Activated naive CD8-positive, alpha-beta T cell (primary cell): ENCODE measurements at regions not wholly inside any gene's neighbourhood (a gene's known extent, or its start where the extent isn't known, plus 50 kb on each side); places are given as distances from the start of the nearest gene placed in this dataset.
"Not testable (repeated sequence)": the region's sequence is repeated elsewhere in the genome, so short reads cannot be mapped to it uniquely, and the experiment has no call there.

Experiments used
- H3K27ac Mint-ChIP-seq: one replicate; pipeline ENCODE4 v1.8.0; 2021; ENCODE audit warnings: mixed read lengths
- H3K27me3 Mint-ChIP-seq: one replicate; pipeline ENCODE4 v1.8.0; 2021; ENCODE audit warnings: mixed read lengths
- H3K36me3 Mint-ChIP-seq: one replicate; pipeline ENCODE4 v1.8.0; 2021; ENCODE audit warnings: mixed read lengths
- H3K4me1 Mint-ChIP-seq: one replicate; pipeline ENCODE4 v1.8.0; 2021; ENCODE audit warnings: low read depth, mixed read lengths
- H3K4me3 Mint-ChIP-seq: one replicate; pipeline ENCODE4 v1.8.0; 2021; ENCODE audit warnings: mild to moderate bottlenecking, mixed read lengths
- H3K9me3 Mint-ChIP-seq: one replicate; pipeline ENCODE4 v1.8.0; 2021; ENCODE audit warnings: low read depth, mixed read lengths

DNA sequence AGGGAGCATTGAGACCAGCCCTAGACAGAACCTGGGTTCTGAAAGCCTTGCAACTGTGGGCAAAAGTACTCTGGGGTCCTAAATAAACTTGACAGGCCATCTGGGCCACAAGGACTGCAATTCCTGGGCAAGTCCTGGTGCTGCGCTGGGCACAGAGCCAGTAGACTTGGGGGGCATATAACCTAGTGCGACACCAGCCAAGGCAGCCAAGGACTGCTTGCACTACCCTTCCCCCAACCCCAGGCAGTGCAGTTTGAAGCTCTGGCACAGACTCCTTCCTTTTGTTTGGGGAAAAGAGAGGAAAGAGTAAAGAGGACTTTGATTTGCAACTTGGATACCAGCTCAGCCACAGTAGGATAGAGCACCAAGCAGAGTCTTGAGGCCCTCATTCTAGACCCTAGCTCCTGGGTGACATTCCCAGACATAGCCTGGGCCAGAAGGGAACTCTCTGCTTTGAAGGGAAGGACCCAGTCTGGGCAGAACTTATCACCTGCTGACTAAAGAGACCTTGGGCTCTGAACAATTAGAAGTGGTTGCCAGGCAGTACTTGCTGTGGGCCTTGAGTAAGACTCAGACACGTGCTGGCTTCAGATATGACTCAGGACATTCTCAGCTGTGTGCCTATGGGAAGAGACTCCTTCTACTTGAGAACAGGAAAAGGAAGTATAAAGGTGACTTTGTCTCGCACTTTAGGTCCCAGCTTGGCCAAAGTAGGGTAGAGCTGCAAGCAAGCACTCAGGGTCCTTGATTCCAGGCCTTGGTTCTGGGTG lies 522.8 kb downstream of the GLUD2 start:
- no peaks in the 10 kb centered on the region for H3K4me1 Mint-ChIP-seq
- no peaks in the 10 kb centered on the region for H3K27me3 Mint-ChIP-seq
- H3K9me3 Mint-ChIP-seq: no peaks in the 10 kb centered on the region
- no peak overlapping the region for H3K27ac Mint-ChIP-seq
- H3K36me3 Mint-ChIP-seq: no peaks in the 10 kb centered on the region
- no peak overlapping the region for H3K4me3 Mint-ChIP-seq

DNA sequence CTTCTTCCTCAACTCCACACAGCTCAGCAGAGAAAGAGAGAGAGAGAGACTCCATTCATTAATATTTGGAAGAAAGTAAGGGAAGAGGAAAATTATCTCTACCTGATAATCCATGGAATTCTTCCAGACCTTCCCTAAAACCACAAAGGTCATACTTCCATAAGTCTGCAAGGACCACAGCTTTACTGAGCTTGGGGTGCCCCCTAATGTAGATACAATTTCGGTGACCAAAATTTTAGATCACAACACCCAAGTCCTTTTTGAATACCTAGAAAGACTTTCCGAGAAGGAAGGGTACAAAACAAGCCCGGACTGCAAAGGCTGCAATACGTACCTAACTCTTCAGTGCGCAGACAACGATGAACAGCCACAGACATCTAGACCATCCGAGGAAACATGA lies 523.9 kb downstream of the GLUD2 start:
- Mint-ChIP-seq H3K27ac (no peak overlapping the region), H3K36me3 (no peaks in the 10 kb centered on the region), H3K4me1 (no peaks in the 10 kb centered on the region), H3K27me3 (no peaks in the 10 kb centered on the region), H3K4me3 (no peak overlapping the region), H3K9me3 (no peaks in the 10 kb centered on the region)

DNA sequence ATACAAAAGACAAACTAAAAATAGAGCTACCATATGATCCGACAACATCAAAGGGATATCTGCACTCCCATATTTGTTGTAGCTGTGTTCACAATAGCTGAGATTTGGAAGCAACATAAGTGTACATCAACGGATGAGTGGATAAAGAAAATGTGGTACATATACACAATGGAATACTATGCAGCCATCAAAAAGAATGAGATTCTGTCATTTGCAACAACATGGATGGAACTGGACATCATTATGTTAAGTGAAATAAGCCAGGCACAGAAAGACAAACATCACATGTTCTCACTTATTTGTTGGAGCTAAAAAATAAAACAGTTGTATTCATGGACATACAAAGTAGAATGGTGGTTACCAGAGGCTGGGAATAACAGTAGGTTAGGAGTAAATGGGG lies 527.0 kb downstream of the GLUD2 start:
- not testable (repeated sequence) for H3K27me3 Mint-ChIP-seq, H3K4me1 Mint-ChIP-seq, H3K27ac Mint-ChIP-seq, H3K36me3 Mint-ChIP-seq, H3K4me3 Mint-ChIP-seq, H3K9me3 Mint-ChIP-seq

DNA sequence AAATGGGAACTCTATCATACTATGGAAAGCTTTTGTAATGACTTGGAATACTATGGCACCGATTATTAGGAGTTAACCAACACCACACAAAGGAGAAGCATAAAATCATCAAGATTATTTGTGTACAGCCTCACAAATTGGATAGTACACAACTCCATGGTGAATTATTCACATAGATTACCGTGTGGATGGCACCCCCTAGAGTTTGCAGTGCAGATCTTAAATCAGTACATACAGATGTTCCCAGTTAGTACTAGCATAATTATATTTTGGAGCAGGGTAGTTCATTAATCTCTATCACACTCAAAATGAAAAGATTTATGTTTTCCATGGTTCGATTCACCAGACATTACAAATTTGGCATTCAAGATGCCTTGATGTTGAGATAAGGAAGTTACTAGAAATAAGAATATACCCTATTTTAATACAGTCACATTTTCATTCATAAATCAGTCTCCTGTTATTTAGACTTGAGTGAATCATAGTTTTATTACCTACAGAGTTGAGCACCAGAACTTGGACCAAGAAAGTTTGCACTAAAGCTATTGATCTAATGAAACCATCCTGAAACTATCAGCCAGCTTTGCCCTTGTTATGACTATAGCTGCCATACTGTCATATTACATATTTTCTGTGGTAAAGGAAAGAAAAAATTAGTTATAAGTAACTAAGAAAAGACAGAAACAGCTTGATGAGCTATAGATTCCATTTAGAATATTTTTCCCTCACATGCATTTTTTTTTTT lies 531.8 kb downstream of the GLUD2 start:
- Mint-ChIP-seq H3K9me3 (no peaks in the 10 kb centered on the region), H3K36me3 (no peaks in the 10 kb centered on the region), H3K27me3 (no peaks in the 10 kb centered on the region), H3K4me1 (no peaks in the 10 kb centered on the region), H3K27ac (peak overlapping the region; percentile 61), H3K4me3 (no peak overlapping the region)

DNA sequence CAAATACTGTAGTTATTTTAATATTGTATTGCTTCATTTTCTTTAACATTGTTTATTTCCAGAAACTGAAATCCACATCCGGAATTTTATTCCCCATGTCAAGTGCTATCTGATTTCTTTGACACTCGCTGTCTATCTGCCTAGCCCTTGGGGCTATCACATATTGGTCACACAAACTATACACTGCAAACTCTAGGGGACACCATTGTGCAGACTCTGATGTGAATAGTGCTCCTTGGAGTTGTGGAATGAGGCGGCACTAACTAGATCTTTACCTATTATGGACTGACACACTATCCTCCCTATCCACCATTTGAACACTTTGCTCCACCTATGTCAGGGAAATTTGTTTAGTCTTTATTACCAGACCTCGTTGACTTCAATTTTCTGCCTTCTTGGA lies 534.5 kb downstream of the GLUD2 start:
- Mint-ChIP-seq H3K36me3 (no peaks in the 10 kb centered on the region), H3K4me3 (no peak overlapping the region), H3K4me1 (no peaks in the 10 kb centered on the region), H3K27me3 (no peaks in the 10 kb centered on the region), H3K9me3 (no peaks in the 10 kb centered on the region), H3K27ac (no peak overlapping the region)

DNA sequence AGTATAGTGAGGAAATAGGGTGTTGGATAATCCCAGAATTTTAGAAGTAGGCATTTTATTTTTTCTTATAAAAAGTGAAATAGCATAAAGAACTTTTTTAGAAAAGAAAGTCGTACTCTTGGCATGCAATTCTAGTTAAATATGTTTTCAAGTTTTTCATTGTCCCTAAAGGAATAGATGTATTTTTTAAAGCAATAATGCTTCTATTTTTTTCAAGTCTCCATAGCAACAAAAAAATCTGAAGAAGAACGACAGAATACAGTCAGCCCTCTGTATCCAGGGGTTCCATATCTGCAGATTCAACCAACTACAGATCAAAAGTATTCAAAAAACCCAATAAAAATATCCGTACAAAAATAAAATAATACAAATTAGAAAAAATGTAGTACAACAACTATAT lies 538.2 kb downstream of the GLUD2 start:
- no peaks in the 10 kb centered on the region for H3K9me3 Mint-ChIP-seq
- no peaks in the 10 kb centered on the region for H3K36me3 Mint-ChIP-seq
- no peaks in the 10 kb centered on the region for H3K4me1 Mint-ChIP-seq
- H3K27ac Mint-ChIP-seq: no peak overlapping the region
- H3K4me3 Mint-ChIP-seq: no peak overlapping the region
- no peaks in the 10 kb centered on the region for H3K27me3 Mint-ChIP-seq

DNA sequence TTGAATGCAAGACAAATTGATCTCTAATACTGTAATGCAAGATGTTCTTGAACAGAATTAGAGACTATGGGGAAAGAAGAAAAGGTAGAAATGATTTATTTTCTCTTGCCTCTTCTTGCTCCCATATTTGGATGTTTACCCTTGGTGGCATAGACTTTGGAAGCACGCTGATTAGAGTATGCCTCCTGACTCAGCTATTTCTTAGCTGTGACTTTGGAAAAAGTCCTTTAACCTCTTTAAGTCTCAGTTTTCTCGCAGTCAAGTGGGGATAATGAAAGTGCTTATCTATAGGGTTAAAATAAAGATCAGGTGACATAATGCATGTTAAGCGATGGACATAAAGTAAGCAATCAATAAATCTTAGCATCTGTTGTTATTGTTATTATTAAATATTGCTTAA lies 545.5 kb downstream of the GLUD2 start:
- H3K27me3 Mint-ChIP-seq: no peaks in the 10 kb centered on the region
- H3K27ac Mint-ChIP-seq: no peak overlapping the region
- no peak overlapping the region for H3K4me3 Mint-ChIP-seq
- no peaks in the 10 kb centered on the region for H3K9me3 Mint-ChIP-seq
- H3K36me3 Mint-ChIP-seq: no peaks in the 10 kb centered on the region
- H3K4me1 Mint-ChIP-seq: no peaks in the 10 kb centered on the region

DNA sequence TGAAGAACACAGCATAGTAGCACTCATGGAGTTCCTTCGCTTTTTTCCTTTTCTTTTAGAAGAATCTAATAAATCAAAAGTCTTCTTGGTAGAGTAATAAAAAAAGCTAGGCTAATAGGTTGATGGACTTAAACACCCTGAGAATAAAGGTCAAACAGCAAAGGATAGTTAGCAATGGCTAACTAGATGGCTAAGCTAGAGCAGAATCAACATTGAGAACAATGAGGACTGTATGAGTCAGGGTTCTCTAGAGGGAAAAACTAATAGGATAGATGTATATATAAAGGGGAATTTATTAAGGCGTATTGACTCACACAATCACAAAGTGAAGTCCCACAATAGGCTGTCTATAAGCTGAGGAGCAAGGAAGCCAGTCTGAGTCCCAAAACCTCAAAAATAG lies 550.9 kb downstream of the GLUD2 start:
- Mint-ChIP-seq H3K4me1 (no peaks in the 10 kb centered on the region), H3K27ac (no peak overlapping the region), H3K9me3 (no peaks in the 10 kb centered on the region), H3K36me3 (no peaks in the 10 kb centered on the region), H3K27me3 (no peaks in the 10 kb centered on the region), H3K4me3 (no peak overlapping the region)

DNA sequence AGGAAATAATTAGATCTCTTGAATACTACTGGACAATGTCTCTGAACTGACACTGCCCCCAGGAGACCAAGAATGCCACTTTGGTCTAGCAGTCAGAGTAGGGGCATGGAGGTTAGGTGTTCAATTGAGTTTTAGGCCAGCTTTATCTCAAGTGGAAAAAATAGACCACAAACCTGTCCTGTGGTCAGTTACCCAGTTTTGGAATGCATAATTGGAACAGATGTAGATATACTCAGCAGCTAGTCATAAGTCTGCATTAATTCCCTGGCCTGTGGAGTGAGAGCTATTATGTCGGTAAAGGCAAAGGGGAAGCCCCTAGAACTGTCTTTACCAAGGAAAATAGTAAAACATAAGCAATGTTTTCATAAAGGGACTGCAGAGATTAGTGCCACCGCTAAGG lies 587.7 kb downstream of the GLUD2 start:
- no peak overlapping the region for H3K4me3 Mint-ChIP-seq
- H3K27me3 Mint-ChIP-seq: no peaks in the 10 kb centered on the region
- H3K9me3 Mint-ChIP-seq: no peaks in the 10 kb centered on the region
- no peaks in the 10 kb centered on the region for H3K4me1 Mint-ChIP-seq
- H3K36me3 Mint-ChIP-seq: no peaks in the 10 kb centered on the region
- no peak overlapping the region for H3K27ac Mint-ChIP-seq

DNA sequence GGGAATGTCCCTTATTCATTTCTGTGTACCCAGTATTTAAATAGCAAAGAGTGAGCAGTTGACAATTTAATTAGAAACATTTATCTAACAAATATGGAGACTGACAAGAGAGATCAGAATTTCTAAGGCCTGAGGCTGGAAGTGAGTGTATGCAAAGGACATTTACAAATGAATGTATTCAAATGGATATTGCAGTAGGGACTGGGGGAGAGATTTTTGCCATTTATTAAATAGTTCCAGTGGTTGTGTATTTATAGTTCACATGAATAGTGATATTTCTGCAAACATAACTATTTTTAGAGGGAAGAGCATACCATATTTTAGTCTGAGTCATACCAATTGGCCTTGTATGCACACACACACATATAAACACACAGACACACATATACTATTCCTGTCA lies 592.4 kb downstream of the GLUD2 start:
- Mint-ChIP-seq H3K4me3 (no peak overlapping the region), H3K9me3 (no peaks in the 10 kb centered on the region), H3K27me3 (no peaks in the 10 kb centered on the region), H3K4me1 (no peaks in the 10 kb centered on the region), H3K36me3 (no peaks in the 10 kb centered on the region), H3K27ac (no peak overlapping the region)

DNA sequence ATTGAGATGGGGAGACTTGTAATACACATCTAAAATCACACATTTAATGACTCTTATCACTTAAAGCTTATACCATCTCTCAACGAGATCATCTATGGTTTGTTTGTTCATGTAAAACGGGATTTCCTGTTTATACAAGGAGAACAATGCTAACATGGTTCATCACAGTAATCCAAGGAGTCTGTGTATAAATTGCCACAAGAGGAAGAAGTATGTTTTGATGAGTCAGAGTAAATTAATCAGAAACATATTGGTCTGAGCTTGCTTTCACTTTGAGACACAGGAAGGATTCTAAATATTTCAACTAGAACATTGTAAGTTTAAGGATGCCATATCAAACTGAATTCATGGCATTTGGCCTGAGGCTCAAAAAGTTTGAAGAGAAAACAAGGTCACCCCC lies 594.1 kb downstream of the GLUD2 start:
- no peak overlapping the region for H3K4me3 Mint-ChIP-seq
- H3K36me3 Mint-ChIP-seq: no peaks in the 10 kb centered on the region
- H3K4me1 Mint-ChIP-seq: no peaks in the 10 kb centered on the region
- H3K9me3 Mint-ChIP-seq: no peaks in the 10 kb centered on the region
- H3K27ac Mint-ChIP-seq: no peak overlapping the region
- H3K27me3 Mint-ChIP-seq: no peaks in the 10 kb centered on the region

DNA sequence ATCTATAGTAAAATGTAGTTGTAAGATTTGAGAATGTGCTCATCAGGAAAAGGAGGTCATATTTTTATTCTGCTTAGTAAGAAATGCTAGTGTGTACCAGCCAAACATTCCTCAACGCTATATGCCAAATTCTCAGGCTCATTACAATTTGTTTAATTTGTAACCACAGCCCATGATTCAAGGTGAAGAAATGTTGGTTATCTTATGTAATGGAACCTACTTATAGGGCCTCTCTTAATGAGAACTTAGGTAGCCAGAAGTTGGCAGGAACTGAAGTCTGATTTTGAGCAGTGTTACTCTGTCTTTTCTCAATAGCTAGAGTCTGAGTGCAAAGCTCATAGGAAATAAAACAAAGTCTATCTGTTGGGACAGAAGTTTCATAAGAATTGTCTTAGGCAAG lies 595.0 kb downstream of the GLUD2 start:
- Mint-ChIP-seq H3K4me3 (no peak overlapping the region), H3K4me1 (no peaks in the 10 kb centered on the region), H3K9me3 (no peaks in the 10 kb centered on the region), H3K27ac (no peak overlapping the region), H3K27me3 (peaks cover 3% of the 10 kb centered on the region), H3K36me3 (no peaks in the 10 kb centered on the region)

DNA sequence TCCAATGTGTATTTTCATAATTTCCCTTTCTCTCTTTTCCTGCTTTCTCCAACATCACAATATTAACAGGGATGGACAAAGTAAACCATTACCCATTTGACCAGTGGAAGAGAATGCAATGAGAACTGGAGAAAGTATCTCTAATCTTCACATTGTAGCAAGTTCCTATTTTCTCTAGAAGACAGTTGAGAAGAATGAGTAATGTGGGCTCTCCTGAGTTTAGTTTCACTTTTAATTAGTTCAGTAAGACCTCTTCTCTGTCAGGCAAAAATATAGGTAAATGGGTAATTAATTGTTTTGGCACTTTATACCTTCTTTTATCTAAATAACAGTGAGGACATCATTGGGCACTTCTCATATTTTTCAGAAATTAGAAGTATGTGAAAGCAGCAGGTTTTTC lies 602.0 kb downstream of the GLUD2 start:
- H3K9me3 Mint-ChIP-seq: no peaks in the 10 kb centered on the region
- no peak overlapping the region for H3K4me3 Mint-ChIP-seq
- no peaks in the 10 kb centered on the region for H3K4me1 Mint-ChIP-seq
- no peak overlapping the region for H3K27ac Mint-ChIP-seq
- H3K36me3 Mint-ChIP-seq: no peaks in the 10 kb centered on the region
- peaks cover 3% of the 10 kb centered on the region for H3K27me3 Mint-ChIP-seq

DNA sequence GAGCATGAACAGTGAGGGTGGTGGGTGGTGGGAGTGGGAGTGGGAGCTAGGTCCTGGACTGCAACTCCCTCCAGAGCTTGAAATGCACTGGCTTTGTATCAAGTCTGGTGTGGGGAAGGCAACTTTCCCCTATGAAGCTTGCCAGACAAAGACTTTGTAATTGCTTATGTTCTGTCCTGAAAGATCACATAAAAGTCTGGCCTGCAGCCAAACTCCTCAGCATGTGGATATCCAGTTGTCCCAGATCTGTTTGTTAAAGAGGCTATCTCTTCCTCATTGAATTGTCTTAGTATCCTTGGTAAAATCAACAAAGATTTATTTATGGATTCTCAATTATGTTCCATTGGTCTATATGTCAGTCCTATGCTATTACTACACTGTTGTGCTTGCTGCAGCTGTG lies 607.9 kb downstream of the GLUD2 start:
- Mint-ChIP-seq H3K27ac (no peak overlapping the region), H3K4me1 (no peaks in the 10 kb centered on the region), H3K9me3 (no peaks in the 10 kb centered on the region), H3K36me3 (no peaks in the 10 kb centered on the region), H3K4me3 (no peak overlapping the region), H3K27me3 (no peaks in the 10 kb centered on the region)

DNA sequence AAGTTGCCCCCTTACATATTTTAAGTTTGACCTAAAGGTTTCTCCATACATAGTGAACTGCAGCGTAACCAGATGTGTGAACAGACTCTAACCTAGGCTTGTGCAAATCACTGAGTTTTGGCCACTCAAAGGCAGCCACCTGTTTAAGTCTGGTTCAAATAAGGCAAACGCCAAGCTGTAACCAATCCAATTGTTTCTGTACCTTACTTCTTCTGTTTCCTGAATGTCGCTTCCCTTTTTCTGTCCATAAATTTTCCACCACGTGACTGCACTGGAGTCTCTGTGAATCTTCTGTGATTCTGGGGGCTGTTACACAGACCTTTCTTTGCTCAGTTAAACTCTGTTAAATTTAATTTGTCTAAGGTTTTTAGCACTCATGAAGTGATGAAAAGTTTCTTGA lies 618.8 kb downstream of the GLUD2 start:
- H3K9me3 Mint-ChIP-seq: no peaks in the 10 kb centered on the region
- H3K27ac Mint-ChIP-seq: no peak overlapping the region
- no peaks in the 10 kb centered on the region for H3K4me1 Mint-ChIP-seq
- no peaks in the 10 kb centered on the region for H3K27me3 Mint-ChIP-seq
- H3K4me3 Mint-ChIP-seq: no peak overlapping the region
- no peaks in the 10 kb centered on the region for H3K36me3 Mint-ChIP-seq

DNA sequence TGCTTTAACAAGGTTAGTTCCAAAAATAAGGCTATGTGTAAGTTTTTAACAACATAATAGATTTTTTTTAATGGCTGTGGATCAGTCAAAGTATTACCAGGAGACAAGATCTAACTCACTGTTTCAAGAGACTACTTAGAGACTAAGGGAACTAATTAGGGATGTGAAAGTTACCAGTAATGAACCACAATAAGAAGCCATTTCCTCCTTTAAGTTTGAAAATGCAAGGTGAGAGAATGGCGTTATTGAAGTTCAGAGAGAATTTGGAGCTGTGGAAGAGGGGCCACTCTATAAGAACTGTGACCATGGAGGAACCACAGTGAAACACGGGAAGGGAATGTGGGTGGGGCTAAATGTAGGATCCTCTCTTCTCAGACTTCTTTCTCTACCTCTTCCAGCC lies 624.2 kb downstream of the GLUD2 start:
- no peaks in the 10 kb centered on the region for H3K4me1 Mint-ChIP-seq

More for the DNA sequence above, 624.2 kb downstream of the GLUD2 start:
- Mint-ChIP-seq H3K4me3 (no peak overlapping the region), H3K27ac (no peak overlapping the region), H3K9me3 (peaks cover 6% of the 10 kb centered on the region), H3K36me3 (no peaks in the 10 kb centered on the region), H3K27me3 (no peaks in the 10 kb centered on the region)
